ENCODE measurements at regions not wholly inside any gene's neighbourhood (a gene's known extent, or its start where the extent isn't known, plus 50 kb on each side); places are given as distances from the start of the nearest gene placed in this dataset.

- DNase-seq (ENCODE audit: low spot score) = no peak
These were observed 424.2 kb upstream of the WWC1 start for GRCh38 chr5:167867281-167867680.

DNA sequence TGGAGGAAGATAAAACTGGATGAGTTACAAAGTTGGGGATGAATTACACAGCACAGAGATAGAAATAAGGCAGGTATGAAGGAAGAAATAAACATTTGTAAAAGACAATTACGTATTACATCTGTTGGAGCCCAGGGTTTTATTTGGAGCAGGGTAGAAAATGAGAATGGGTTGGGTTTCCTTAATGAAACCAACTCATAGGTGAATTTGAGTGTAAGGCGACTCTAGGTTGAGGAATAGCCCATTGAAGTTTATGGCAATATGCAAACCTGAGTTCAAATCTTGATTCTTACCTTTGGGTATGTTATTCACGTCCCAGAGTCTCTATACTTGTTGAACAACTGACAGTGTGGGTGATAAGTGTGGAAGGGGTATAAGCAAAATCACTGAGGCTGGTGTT, 422.3 kb upstream of the WWC1 start:
- no peak for DNase-seq (ENCODE audit: low spot score)

DNA sequence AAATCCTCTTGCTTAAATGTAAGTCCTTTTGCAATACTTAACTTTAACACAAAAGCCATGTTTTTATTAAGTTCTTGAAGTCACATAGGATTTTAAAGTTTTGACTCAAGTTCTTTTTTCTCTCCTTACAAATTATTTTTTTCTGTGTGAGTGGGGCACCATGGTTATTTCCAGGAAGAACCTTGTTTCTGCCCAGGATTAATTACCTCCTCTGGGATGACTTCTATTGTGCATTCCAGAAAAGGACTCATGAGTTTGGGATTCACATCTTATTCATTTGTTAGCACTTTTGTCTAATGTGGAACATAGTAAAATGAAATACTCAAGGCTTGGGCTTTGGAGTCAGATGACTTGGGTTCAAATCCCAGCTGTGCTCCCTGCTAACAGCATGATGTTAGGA, 421.4 kb upstream of the WWC1 start:
- DNase-seq (ENCODE audit: low spot score) = no peak

GRCh38 chr5:167871091-167871490, 420.4 kb upstream of the WWC1 start:
- DNase-seq (ENCODE audit: low spot score) = no peak

DNA sequence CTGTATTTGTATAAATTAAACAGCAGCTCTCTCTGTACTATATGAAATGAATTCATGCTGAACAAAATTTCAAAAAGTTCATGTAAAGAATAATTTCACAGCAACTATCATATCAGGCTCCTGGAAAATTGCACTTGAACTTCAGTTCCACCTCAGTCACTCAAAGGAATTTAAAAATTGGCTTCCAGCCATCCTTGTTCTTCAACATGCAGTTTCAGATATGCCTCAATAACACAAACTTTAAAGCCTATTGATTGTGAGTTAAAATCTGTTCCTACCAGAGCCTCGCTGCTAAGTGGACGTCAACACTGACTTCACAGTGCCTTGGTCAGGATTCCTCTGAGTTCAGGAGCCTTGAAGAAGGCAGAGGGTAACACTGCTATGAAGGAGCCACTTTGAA, 418.7 kb upstream of the WWC1 start:
- no peak for DNase-seq (ENCODE audit: low spot score)

- DNase-seq (ENCODE audit: low spot score) = no peak
These were observed 414.2 kb upstream of the WWC1 start for GRCh38 chr5:167877114-167877722.

DNA sequence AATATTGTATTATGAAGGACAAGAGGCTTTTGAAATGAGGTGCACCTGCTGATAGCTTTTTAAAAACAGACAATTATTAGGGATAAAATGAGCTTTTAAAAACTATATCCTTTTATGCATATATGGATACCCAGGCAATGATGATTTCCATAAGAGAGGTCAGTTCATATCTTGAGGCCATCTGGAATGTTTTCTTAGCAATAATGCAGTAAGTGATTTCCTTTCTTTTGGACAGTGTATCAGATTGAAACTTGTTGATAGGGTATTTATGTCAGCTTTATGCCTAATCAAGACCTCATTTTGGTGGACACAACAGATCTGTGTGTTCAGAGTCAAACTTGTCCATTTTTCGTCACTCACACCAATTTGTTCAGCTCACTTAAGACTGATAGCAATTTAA, 413.5 kb upstream of the WWC1 start:
- DNase-seq (ENCODE audit: low spot score) = no peak

- DNase-seq (ENCODE audit: low spot score) = no peak
These were observed 411.0 kb upstream of the WWC1 start for GRCh38 chr5:167880420-167880819.

GRCh38 chr5:167881041-167881440, 410.4 kb upstream of the WWC1 start:
- DNase-seq (ENCODE audit: low spot score) = no peak

DNA sequence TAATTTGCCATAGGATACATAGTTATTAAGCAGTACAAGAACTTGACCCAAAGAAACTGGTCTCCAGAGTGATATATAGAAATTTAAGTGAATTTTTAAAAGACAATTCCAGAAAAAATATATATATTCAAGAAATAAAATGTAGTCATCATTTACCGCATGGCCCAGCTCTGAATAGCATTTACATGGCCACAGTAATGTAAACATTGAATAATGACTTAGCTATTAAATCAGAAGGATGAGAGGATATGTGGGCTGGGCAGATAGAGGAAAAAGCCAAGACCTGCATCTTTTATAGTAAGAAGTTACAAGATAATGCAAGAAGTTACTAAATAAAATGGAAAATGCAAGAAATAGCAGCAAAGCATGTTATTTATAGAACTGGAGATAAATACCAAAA, 405.2 kb upstream of the WWC1 start:
- DNase-seq (ENCODE audit: low spot score) = no peak

DNA sequence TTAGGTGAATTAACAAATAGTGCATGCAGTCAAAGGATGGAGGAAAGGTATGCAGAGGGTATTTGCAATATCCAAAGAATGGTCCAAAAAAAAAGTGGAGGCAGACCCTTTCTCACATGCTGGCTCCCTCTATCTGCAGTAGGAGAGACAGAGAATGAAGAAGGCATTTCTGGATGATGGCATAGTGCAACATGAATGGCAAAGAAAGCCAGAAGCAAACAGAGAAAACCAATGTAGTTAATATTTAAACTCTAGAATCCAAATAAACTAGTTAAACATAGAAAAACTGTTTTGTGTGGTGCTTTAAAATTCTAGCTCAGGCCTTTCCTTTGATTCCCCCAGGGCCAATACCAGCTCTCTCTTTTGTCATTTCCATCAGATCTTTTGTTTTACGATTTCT, 403.1 kb upstream of the WWC1 start:
- no peak for DNase-seq (ENCODE audit: low spot score)

GRCh38 chr5:167889276-167889675, 402.2 kb upstream of the WWC1 start:
- no peak for DNase-seq (ENCODE audit: low spot score)

DNA sequence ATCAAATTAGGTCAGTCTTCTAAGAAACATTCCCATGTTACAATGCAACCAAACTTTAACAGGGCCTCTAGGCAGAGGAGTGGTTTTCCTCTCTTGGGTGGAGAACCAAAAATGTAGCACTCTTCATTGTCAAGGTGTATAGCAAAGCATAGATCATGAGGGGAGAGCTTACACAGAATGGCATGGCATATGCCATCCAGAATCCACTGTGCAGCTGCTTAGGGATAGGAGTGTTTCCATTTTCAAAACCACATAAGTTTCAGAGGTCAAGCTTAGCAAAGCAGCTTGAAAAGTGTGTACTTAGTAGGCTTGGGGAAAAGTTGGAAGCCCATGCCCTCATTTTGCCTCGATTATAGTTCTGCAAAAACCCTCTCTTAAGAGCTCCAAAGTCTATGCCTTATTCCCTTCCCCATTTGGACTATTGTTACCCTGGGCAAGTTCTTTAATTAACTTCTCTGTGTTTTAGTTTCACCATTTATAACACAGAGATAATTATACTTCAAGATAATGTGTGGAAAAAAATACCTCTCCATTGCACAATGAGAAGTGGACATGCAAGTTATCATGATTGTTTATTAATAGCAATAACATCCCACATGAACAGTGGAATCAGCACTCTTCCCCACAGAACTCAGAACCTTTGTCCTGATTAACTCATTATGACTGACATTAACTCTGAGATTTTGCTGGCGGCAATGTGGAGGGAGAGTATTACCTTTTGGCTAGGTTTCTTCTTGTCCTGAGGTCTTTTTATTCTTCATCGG, 398.9 kb upstream of the WWC1 start:
- DNase-seq (ENCODE audit: low spot score) = no peak

DNA sequence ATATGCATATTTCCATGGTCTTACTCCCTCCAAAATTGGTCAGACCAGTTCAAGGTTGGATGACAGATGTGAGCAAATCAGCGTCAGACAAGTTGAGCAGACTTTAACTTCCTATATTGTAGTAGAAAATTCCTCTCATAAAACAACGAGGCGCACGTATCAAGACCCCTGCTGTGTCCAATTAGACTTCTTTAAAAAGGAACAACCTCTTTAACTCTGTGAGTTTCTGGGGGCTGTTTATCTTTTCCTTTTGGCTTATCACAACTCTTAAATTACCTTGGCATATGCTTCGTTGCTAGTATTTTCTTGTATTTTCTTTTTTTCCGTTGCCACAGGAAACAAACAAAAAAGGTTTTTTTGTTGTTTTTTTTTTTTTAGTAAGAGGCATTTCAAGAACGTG, 398.2 kb upstream of the WWC1 start:
- no peak for DNase-seq (ENCODE audit: low spot score)

DNA sequence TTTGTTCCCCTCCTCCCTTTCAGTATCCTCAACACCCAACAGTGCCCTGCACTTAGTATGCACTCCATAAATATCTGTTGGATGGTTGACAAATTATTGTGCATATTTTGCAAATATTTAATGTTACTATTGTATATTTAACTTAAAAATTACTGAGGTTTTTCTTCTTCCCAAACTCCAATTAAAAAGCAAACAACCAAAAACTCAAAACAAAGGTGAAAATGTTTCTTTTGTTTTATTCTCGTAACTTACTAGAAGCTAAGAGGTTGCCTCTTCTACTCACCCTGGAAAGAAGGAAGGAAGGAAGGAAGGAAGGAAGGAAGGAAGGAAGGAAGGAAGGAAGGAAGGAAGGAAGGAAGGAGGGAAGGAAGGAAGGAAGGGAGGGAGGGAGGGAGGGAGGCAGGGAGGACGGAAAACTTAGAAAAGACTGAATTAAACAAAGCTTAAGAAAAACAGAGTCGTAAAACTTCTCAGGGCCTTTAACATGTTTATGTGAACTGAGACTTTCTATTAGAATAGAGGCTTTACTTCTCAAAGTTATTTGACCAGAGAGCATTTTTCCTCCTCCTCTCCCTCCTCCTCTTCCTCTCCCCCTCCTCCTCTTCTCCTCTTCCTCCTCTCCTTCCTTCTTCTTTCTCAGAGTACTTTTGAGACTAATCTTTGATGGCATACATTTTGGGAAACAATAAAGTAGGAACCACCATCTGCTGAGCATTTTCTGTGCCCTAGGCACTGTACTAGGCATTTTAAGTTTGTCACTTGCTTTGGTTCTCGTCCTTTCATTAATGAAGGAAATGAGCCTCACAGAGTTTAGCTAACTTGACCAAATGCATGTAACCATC, 396.6 kb upstream of the WWC1 start:
- DNase-seq (ENCODE audit: low spot score) = no peak

GRCh38 chr5:167895899-167896659, 395.4 kb upstream of the WWC1 start:
- DNase-seq (ENCODE audit: low spot score) = no peak

- no peak for DNase-seq (ENCODE audit: low spot score)
These were observed 394.6 kb upstream of the WWC1 start for GRCh38 chr5:167896814-167897213.

- DNase-seq (ENCODE audit: low spot score) = no peak
These were observed 394.1 kb upstream of the WWC1 start for GRCh38 chr5:167897371-167897770.

DNA sequence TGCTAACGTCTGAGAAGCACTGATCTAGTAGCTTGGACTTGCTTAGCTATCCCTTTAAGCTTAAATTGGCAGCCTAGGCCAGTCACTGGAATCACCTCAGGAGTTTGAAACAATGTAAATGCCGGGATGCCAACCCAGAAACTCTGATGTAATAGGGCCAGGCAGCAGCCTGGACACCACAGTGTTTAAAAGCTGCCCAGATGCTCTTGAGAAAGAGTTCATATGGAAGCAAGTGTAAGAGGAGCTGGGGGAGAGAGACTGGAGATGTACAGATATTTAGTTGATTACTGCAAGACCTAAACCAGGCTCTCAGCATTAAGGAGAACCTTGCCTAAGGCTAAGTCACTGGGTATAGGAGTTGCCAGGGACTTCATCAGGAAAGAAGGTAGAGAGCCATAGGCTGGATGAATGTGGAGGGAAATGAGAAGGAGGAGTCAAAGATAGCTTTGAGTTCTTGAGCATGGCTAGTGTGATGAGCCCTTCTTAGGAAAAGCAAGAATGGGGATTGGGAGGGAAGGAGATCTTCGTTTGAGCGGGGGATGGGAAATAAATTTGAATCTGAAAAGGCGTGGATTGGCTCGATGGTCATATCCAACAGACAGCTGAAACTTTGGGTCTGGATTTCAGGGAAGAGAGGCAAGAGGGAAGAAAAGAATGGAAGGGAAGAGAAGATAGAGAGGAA, 392.9 kb upstream of the WWC1 start:
- no peak for DNase-seq (ENCODE audit: low spot score)

GRCh38 chr5:167899490-167900070, 391.9 kb upstream of the WWC1 start:
- DNase-seq (ENCODE audit: low spot score) = no peak

GRCh38 chr5:167900340-167900935, 391.0 kb upstream of the WWC1 start:
- no peak for DNase-seq (ENCODE audit: low spot score)
